Keratinocyte (primary cell): ENCODE measurements at regions not wholly inside any gene's neighbourhood (a gene's known extent, or its start where the extent isn't known, plus 50 kb on each side); places are given as distances from the start of the nearest gene placed in this dataset.

ENCODE experiments used
- DNase-seq: peaks from one replicate; pipeline ENCODE4 v3.0.0-alpha.2; 2011; ENCODE audit warnings: low read depth, missing footprints, low spot score
- FAIRE-seq: peaks from 2 replicates; lab custom pipeline; 2011; peaks lifted over from hg19 to GRCh38; lab: Jason Lieb, UNC
- H2AFZ ChIP-seq: 2 replicates; pipeline ENCODE4 v1.6.0; 2012; ENCODE audit warnings: low read length, control low read depth, inconsistent platforms; ENCODE audit not compliant: control insufficient read depth
- H3K27ac ChIP-seq: 2 replicates; pipeline ENCODE4 v1.5.1; 2011; ENCODE audit warnings: low read length; ENCODE audit not compliant: control insufficient read depth, insufficient read depth
- H3K27me3 ChIP-seq: 3 replicates; pipeline ENCODE4 v1.6.0; 2011; ENCODE audit warnings: low read length; ENCODE audit not compliant: control insufficient read depth, insufficient read depth; ENCODE audit errors: extremely low read depth
- H3K36me3 ChIP-seq, 2 experiments: 2 replicates in 1 of 2; 3 replicates in 1 of 2; pipeline ENCODE4 v1.5.1; 2011; ENCODE audit warnings: low read length in 2 of 2, mild to moderate bottlenecking in 1 of 2; ENCODE audit not compliant: control insufficient read depth in 2 of 2, insufficient read depth in 2 of 2; ENCODE audit errors: extremely low read depth in 1 of 2
- H3K4me1 ChIP-seq: 3 replicates; pipeline ENCODE4 v1.5.1; 2011; ENCODE audit warnings: low read length; ENCODE audit not compliant: control insufficient read depth, insufficient read depth; ENCODE audit errors: extremely low read depth
- H3K4me2 ChIP-seq: 3 replicates; pipeline ENCODE4 v1.6.0; 2011; ENCODE audit warnings: low read depth, low read length; ENCODE audit not compliant: control insufficient read depth, insufficient read depth; ENCODE audit errors: extremely low read depth
- H3K4me3 ChIP-seq, 3 experiments: fragments of 200-600 bp in 1 of 3; sonication (generic) in 1 of 3; 2 replicates in 2 of 3; 3 replicates in 1 of 3; pipeline ENCODE4 v1.5.1; 2011 to 2016; ENCODE audit warnings: low read length in 3 of 3, mild to moderate bottlenecking in 3 of 3, control low read depth in 2 of 3, inconsistent platforms in 1 of 3, low read depth in 1 of 3, mixed read lengths in 1 of 3, mixed run types in 1 of 3, moderate library complexity in 1 of 3; ENCODE audit not compliant: control insufficient read depth in 2 of 3, insufficient read depth in 2 of 3; ENCODE audit errors: extremely low read depth in 1 of 3
- H3K79me2 ChIP-seq: 2 replicates; pipeline ENCODE4 v1.6.0; 2012; ENCODE audit warnings: low read length; ENCODE audit not compliant: control insufficient read depth, insufficient read depth
- H3K9ac ChIP-seq: 3 replicates; pipeline ENCODE4 v1.6.0; 2011; ENCODE audit warnings: low read length; ENCODE audit not compliant: control insufficient read depth, insufficient read depth; ENCODE audit errors: extremely low read depth
- H3K9me1 ChIP-seq: 3 replicates; pipeline ENCODE4 v1.6.0; 2011; ENCODE audit warnings: low read length; ENCODE audit not compliant: control insufficient read depth, insufficient read depth; ENCODE audit errors: extremely low read depth
- H3K9me3 ChIP-seq: 2 replicates; pipeline ENCODE4 v1.5.1; 2012; ENCODE audit warnings: low read depth, low read length; ENCODE audit not compliant: control insufficient read depth
- H4K20me1 ChIP-seq: 3 replicates; pipeline ENCODE4 v1.6.0; 2011; ENCODE audit warnings: low read length; ENCODE audit not compliant: control insufficient read depth, insufficient read depth; ENCODE audit errors: extremely low read depth
- EZH2 ChIP-seq: IDR thresholded peaks from one replicate; pipeline ENCODE4 v1.6.1; 2012; ENCODE audit warnings: inconsistent platforms, mild to moderate bottlenecking, low read length, moderate library complexity
- dilution Hi-C: fragments of 300-500 bp; cut with MboI; formaldehyde crosslinking; loops from one replicate; pipeline ENCODE4 v1.7.0; 2020; ENCODE audit warnings: low sequenced_read_pairs; ENCODE audit not compliant: extremely low pct_ligation_motif_present
- TF ChIP-seq, protein P1 (sequence below), 3 experiments: IDR thresholded peaks in 1 of 3; conservative IDR thresholded peaks in 1 of 3; optimal IDR thresholded peaks in 1 of 3; 2 replicates in 2 of 3; 3 replicates in 1 of 3; pipeline versions ENCODE3 to v1.5.1; 2011; ENCODE audit warnings: low read length in 3 of 3, mild to moderate bottlenecking in 3 of 3, moderate library complexity in 2 of 3, control low read depth in 1 of 3, inconsistent platforms in 1 of 3; ENCODE audit not compliant: insufficient read depth in 2 of 3; ENCODE audit errors: extremely low read depth in 1 of 3

DNA sequence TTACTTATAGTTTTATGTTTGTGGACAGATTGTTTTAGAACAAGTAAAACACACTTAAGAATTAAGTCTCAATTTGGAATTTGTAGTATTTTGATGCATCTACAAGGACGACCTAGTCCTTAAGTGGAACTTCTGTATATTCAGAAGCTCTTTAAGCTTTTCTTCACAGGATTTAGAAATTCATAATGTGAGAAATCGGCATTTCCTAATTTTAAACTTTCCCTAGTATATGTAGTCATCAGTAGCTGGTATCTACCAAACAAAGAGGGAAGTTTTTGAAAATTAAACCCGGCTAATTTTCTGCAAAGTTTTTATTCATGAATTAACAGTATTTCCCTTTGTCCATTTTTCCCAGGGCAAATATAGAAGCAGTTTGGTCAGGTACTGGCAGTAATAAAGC, 203.6 kb downstream of the CDRT15L2 start:
- Histone ChIP-seq H3K9me3 (no peaks in the 10 kb centered on the region), H4K20me1 (no peaks in the 10 kb centered on the region), H3K9ac (no peak overlapping the region), H2AFZ (no peak overlapping the region), H3K4me1 (no peaks in the 10 kb centered on the region), H3K27me3 (peaks cover 16% of the 10 kb centered on the region), H3K79me2 (no peaks in the 10 kb centered on the region), H3K9me1 (no peaks in the 10 kb centered on the region), H3K36me3 (no peaks in the 10 kb centered on the region), H3K4me3 (no peak overlapping the region), H3K4me2 (no peak overlapping the region), H3K27ac (no peak overlapping the region)
- no peak for FAIRE-seq
- dilution Hi-C loops = no loop called here
- no peak for DNase-seq
- TF ChIP-seq EZH2 = no peak
- TF ChIP-seq, protein P1, sequence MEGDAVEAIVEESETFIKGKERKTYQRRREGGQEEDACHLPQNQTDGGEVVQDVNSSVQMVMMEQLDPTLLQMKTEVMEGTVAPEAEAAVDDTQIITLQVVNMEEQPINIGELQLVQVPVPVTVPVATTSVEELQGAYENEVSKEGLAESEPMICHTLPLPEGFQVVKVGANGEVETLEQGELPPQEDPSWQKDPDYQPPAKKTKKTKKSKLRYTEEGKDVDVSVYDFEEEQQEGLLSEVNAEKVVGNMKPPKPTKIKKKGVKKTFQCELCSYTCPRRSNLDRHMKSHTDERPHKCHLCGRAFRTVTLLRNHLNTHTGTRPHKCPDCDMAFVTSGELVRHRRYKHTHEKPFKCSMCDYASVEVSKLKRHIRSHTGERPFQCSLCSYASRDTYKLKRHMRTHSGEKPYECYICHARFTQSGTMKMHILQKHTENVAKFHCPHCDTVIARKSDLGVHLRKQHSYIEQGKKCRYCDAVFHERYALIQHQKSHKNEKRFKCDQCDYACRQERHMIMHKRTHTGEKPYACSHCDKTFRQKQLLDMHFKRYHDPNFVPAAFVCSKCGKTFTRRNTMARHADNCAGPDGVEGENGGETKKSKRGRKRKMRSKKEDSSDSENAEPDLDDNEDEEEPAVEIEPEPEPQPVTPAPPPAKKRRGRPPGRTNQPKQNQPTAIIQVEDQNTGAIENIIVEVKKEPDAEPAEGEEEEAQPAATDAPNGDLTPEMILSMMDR (optimal IDR thresholded peaks at IDR 0.05 in 1 of 3, IDR thresholded peaks at IDR 0.05 in 1 of 3, conservative IDR thresholded peaks at IDR 0.05 in 1 of 3; ENCODE audit: extremely low read depth in 1 of 3, insufficient read depth in 2 of 3, low read length in 3 of 3) = no peak

DNA sequence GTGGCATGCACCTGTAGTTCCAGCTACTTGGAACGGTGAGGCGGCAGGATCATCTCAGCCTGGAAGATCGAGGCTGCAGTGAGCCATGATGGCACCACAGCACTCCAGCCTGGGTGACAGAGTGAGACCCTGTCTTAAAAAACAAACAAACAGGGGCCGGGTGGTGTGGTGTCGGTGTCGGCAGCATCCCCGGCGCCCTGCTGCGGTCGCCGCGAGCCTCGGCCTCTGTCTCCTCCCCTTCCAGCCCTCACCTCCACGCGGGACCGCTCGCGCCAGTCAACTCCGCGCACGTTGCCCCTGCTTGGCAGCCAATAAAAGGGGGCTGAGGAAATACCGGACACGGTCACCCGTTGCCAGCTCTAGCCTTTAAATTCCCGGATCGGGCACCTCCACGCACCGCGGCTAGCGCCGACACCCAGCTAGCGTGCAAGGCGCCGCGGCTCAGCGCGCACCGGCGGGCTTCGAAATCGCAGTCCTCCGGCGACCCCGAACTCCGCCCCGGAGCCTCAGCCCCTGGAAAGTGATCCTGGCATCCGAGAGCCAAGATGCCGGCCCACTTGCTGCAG, 204.7 kb downstream of the CDRT15L2 start:
- Histone ChIP-seq H3K4me1 (no peaks in the 10 kb centered on the region), H3K27me3 (peaks cover 16% of the 10 kb centered on the region), H3K9me1 (no peaks in the 10 kb centered on the region), H2AFZ (no peak overlapping the region), H3K4me2 (no peak overlapping the region), H3K9ac (no peak overlapping the region), H3K36me3 (no peaks in the 10 kb centered on the region), H4K20me1 (no peaks in the 10 kb centered on the region), H3K4me3 (no peak overlapping the region), H3K79me2 (no peaks in the 10 kb centered on the region), H3K9me3 (no peaks in the 10 kb centered on the region), H3K27ac (no peak overlapping the region)
- DNase-seq (no peak), FAIRE-seq (no peak)
- dilution Hi-C loops = no loop called here
- no peak for TF ChIP-seq EZH2
- TF ChIP-seq, protein P1 (optimal IDR thresholded peaks at IDR 0.05 in 1 of 3, IDR thresholded peaks at IDR 0.05 in 1 of 3, conservative IDR thresholded peaks at IDR 0.05 in 1 of 3; ENCODE audit: extremely low read depth in 1 of 3, insufficient read depth in 2 of 3, low read length in 3 of 3) = no peak
